Head of caudate nucleus (tissue), 42 donors: ENCODE measurements at regions not wholly inside any gene's neighbourhood (a gene's known extent, or its start where the extent isn't known, plus 50 kb on each side); places are given as distances from the start of the nearest gene placed in this dataset.

Experiments used
- DNase-seq, 42 donors: peaks; one replicate each; pipeline versions ENCODE4 v3.0.0 to v3.0.0-alpha.2; 2020 to 2021; ENCODE audit warnings: mixed read lengths in 7 of 42
- intact Hi-C: fragments of 100-400 bp; cut with DNase I; formaldehyde crosslinking; loops from one replicate; pipeline ENCODE4 v1.15.0; 2022

GRCh38 chr11:19344661-19345518, 104.1 kb upstream of the E2F8 start:
- intact Hi-C loops, result no loop called here
- DNase-seq, result peak; percentile 70 to 94 (median 88)

DNA sequence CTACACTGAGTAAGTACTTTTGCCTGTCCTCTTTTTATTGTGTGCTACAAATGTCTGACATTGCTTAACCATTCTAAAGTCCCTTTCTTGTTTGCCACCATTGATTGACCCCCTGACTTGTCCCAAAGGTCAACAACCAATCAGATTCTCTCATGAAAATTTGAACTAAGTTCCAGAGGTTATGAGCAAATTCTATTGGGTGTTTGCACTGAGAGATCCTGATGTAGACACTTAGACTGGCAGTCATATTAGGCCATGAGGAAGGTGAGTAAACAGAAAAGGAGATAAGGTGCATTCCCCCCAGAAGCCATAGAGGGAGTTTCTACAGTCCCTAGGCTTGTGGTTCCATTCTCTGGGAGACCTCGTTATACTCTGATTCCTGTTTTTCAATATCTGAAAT, 101.3 kb upstream of the E2F8 start:
- intact Hi-C loops, result no loop called here
- DNase-seq, result no peak

DNA sequence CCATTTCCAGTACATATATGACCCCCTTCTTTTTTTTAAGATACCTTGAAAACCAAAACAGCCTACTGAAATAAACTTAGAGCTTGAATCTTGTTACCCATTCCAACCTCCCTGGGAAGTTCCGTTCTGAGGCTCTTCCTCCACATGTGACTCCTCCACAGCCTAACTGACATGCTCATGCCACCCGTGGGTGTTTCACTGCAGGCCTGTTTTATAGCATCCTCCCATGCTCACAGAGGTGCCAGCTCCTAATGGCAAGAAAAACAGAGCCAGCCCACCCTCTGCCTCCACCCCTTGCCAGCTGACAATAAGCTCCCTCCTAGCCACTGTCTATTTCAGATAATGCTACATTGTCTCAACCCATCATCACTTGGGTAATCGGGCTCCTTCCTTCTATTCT, 97.6 kb upstream of the E2F8 start:
- peak in 5 of 42 donors; percentile 18 to 60 (median 23) for DNase-seq
- intact Hi-C loops, result no loop called here

DNA sequence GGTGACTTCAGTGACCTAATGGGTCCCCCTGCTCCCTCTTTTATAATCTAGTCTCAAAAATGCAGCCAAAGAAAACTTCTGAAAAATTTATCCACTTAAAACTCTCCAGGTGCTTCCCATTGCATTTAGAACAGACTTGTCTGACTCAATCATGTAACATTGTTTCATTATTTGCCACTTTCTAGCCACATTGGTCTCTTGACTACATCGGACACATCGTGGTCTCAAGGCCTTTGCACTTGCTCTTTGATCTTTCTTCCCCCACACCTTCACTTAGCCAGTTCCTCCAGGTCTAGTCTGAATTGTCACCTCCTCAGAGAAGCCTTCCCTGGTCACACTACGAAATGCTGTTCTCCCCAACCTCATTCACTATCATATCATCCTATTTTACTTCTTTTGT, 97.0 kb upstream of the E2F8 start:
- DNase-seq, result no peak
- intact Hi-C loops, result no loop called here

GRCh38 chr11:19336331-19336730, 95.6 kb upstream of the E2F8 start:
- no peak for DNase-seq
- intact Hi-C loops, result no loop called here

DNA sequence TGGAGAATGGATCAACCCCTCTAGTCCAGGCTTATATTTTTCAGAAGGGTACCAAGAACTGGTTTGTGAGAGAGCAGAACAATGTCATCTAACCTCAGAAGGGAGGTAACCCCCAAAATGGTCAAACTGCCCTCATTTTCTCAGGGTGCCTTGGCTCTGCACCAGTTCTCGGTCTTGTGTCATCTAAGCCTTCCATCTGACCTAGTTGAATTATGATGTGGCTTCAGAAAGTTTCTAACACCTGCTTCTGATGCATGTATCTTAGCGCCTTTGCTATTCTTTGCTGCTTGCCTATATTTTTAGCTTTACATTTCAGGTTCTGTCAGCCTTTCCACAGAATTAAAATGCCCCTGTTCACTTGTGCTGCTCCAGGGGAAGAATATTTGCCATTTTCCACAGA, 91.7 kb upstream of the E2F8 start:
- no peak for DNase-seq
- intact Hi-C loops, result no loop called here

GRCh38 chr11:19330416-19330815, 89.7 kb upstream of the E2F8 start:
- intact Hi-C loops, result no loop called here
- DNase-seq, result no peak

DNA sequence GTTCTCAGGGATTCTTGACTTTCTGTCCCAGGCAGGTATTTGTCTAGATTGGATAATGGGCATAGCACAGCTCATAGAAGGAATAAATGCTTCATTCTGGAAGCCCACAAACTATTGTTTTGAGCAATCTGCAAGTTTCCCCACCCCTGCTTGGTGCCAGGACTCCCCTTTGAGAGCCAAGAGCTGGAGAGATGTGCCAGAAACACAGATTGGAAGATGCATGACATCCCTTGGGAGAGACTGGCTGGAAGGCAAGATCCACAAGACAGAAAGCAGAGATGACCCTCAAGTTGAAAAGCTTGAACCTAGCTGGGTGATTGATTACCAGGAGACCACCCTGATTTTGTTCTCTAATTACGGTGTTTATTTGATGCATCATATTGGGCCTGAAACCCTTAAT, 89.2 kb upstream of the E2F8 start:
- no peak for DNase-seq
- intact Hi-C loops, result no loop called here

DNA sequence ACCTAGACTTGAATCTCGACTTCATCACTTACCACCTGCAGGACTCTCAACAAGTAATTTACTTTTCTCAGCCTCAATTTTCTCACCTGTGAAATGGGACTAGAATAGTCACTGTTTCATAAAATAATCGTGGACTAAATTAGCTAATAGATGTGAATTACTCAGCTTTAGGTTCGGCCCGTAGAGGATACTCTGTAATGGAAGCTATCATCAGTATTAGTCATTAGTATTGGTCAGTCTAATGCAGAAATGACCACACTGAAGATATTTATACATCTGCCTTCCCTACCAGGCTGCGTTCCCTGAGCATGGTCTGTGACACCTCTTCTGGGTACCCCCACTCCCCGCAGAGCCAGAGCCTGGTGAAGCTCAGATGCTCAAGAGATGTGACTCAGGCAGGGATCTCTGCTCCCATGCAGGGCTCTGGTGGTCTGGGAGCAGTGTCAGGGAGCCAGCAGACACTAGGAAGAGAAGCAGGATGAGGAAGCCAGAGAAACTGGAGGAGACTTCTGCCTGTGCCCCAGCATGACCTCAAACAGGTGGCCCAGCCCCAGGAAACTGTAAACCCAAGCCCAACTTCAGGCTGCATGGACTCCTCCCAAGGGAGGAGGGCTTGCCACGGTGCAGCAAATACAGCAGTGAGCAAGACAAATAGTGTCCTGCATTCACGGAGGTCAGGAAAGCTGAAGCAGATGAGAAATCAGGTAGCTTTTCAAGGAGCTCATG, 88.0 kb upstream of the E2F8 start:
- intact Hi-C loops, result no loop called here
- no peak for DNase-seq

DNA sequence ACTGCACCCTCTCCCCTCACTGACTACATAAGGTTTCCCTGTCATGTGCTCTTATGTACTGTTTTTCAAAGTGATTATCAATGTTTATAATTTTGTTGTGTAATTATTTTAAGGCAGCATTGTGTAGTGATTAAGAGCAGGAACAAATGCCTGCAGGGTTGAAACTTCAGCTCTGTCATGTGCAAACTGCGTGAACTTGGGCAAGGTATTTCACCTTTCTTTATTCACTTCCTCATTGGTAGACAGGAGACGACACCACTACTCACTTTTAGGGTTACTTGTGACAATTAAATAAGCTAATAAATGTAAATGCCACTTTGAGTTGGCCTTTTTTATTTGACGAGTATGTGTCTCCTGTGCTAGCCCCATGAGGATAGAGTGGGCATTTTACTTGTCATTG, 86.5 kb upstream of the E2F8 start:
- DNase-seq, result no peak
- intact Hi-C loops, result no loop called here

DNA sequence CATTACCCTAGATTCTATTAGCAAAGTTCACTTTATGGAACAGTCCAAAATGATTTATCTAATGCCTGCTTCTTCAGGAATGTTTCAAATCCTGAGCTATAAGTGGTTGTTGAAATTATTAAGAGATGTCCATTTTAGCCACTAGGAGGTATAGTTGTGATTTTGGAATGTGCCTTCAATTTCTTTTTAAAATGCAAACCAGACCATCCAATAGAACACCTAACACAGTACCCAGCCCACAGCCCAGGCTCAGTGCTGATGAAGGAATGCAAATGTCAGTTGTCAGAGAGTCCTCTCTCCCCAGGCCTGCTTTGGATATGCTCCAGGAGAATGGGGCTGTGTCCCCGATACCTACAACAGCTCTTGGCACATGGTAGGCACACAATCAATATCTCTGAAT, 85.8 kb upstream of the E2F8 start:
- no peak for DNase-seq
- intact Hi-C loops, result no loop called here

GRCh38 chr11:19323502-19323901, 82.8 kb upstream of the E2F8 start:
- DNase-seq, result no peak
- intact Hi-C loops, result no loop called here

- intact Hi-C loops, result no loop called here
- DNase-seq, result no peak
Measured at GRCh38 chr11:19321351-19321750, 80.6 kb upstream of the E2F8 start.

- no peak for DNase-seq
- intact Hi-C loops, result no loop called here
Measured at GRCh38 chr11:19320827-19321226, 80.1 kb upstream of the E2F8 start.

GRCh38 chr11:19316434-19316833, 75.7 kb upstream of the E2F8 start:
- intact Hi-C loops, result no loop called here
- peak in 34 of 42 donors; percentile 6 to 71 (median 42) for DNase-seq

GRCh38 chr11:19315511-19315910, 74.8 kb upstream of the E2F8 start:
- DNase-seq, result no peak
- intact Hi-C loops, result no loop called here

GRCh38 chr11:19313140-19313539, 72.4 kb upstream of the E2F8 start:
- no peak for DNase-seq
- intact Hi-C loops, result no loop called here

DNA sequence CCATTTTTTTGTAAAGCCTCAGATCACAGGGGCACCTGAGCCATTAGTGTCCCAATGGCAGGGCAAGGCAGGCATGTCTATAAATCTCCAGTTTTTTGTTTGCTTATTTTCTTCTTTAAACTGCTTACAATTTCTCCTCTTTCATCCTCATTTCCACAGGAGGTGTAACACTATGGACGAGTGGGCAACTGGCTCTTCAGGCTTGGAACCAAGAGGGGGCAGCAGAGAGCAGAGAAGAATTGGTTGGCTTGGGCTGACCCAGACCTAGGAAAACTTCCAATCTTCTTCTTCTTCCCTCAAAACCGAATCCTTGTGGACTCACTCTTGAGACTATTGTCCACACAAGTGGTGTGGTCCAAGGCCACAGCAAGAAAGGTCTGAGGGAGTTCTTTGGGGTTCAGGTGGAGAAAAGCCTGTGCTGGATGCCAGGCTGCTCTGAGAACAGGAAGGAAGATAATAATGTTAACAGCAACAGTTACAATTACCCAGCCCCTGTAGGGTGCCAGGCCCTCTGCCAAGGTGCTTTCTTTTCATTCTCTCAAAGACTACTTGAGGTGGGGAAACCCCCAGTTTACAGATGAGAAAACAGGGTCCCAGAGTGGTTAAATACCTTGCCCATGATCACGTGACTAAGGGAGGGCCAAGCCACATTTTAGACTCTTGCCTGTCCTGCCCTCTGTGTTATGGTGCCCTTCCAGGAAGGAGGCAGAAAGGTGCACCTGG, 70.7 kb upstream of the E2F8 start:
- intact Hi-C loops, result loop anchor here (2.0 kb wide), 1 partner anchor 241 kb away; no protein-coding TSS in a partner anchor
- peak; percentile 34 to 94 (median 83) for DNase-seq

DNA sequence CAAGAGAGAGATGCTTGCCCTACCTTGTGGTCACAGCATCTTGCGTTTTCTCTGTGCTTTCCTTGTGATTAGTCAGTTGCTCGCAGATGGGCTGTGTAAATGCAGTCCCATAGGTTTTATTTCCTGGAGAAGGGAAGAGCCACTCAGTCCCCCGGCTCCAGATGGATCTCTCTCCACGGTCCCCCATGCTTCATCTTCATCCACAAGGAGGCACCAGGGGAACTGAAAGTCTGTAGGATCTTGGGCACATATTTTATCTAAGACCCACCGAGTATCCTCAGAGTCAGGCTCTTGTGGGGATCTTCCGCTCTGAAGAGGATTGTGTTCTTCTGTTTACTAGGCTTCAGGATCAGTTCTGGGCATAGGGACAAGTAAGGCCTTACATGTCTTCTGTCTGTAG, 66.8 kb upstream of the E2F8 start:
- no peak for DNase-seq
- intact Hi-C loops, result no loop called here
